ENCODE measurements at regions not wholly inside any gene's neighbourhood (a gene's known extent, or its start where the extent isn't known, plus 50 kb on each side); places are given as distances from the start of the nearest gene placed in this dataset.

DNA sequence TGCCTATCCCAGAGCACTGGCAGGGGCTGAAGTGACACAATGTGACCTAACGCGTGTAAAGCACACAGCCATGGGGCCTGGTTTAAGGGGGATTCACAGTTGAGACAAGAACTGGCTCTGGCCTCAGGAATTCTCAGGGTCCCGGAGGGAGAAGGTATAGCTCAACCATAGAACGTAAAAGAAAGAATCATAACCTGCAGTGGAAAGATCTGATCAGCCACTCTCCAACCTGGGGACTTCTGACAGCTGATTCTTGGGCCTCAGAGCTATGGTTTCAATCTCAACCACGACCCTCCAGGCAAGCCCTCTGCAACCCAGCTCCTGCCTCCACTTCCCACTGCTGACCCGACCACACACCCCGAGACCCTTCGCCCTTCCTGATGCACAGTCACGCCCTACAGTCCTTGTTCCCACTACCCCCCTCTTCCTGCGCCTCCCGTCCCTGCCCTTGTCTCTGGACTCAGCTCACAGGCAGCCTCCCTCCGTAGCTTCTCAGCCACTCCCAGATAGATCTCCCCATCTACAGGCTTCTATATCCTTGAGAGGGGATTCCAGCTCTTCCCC lies 245.2 kb downstream of the BUB3 start:
- no peak for DNase-seq
- Mint-ChIP-seq H3K36me3 (ENCODE audit: low read depth) (no peaks in the 10 kb centered on the region), H3K27me3 (no peaks in the 10 kb centered on the region), H3K27ac (no peak overlapping the region), H3K4me1 (no peaks in the 10 kb centered on the region), H3K9me3 (no peaks in the 10 kb centered on the region), H3K4me3 (no peak overlapping the region)
- intact Hi-C loops (cut with micrococcal nuclease), result no loop called here

DNA sequence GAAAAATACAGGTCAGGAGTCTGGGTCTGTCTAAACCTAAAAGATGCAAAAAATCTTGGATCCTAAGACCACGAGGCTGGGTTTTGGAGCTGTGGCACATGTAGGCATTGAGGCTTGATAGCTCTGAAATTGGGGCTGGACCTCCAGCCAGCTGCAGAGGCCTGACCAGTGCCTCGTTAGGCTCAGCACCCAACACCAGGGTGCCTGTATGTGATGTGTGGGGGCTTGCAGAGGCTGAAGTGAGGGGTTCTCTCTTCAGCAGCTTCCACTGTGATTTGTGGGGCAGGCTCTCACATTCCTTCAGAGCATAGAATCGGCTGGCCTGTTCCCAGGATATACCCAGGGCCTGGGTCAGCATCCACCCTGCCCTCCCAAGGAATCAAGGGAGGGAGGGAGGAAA lies 247.8 kb downstream of the BUB3 start:
- DNase-seq, result no peak
- H3K27me3 Mint-ChIP-seq, result no peaks in the 10 kb centered on the region
- H3K4me3 Mint-ChIP-seq, result no peak overlapping the region
- intact Hi-C loops (cut with micrococcal nuclease), result no loop called here
- H3K36me3 Mint-ChIP-seq (ENCODE audit: low read depth), result no peaks in the 10 kb centered on the region
- no peaks in the 10 kb centered on the region for H3K4me1 Mint-ChIP-seq
- H3K9me3 Mint-ChIP-seq, result no peaks in the 10 kb centered on the region
- H3K27ac Mint-ChIP-seq, result no peak overlapping the region

DNA sequence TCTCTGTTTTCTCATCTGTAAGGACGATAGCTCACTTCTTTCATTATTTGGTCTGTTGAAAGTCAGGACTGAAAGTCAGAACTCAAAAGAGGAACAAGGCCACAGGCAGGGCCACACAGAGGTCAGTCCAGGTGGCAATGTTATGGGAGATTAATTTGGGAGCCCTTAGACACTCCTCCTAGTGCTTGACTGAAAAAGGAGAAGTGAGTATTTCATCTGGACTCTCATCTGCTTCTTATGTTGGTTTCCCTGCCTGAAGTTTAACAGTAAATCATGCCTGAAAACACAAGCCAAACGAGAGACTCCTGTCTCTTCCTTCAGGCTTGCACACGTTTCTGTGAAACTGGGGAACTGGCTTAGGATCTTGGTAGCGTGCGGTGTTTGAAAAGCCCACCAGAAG lies 248.5 kb downstream of the BUB3 start:
- intact Hi-C loops (cut with micrococcal nuclease), result no loop called here
- H3K4me3 Mint-ChIP-seq, result no peak overlapping the region

DNA sequence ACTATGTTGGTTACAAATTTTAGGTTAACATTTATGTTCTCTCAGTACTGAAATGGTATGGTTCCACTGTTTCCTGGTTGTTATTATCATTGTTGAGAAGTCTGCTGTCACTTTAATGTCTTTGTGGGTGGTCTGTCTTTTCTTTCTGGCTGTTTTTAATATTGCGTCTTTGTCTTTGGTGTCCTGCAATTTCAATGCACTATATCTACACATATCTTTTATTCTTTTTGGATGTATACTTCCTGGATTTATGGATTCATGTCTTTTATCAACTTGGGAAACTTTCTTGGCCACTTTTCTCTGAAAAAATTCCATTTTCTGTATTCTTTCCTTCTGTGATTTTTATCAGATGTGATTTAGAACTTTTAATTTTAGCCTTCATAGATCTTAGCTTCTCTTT lies 250.2 kb downstream of the BUB3 start:
- H3K36me3 Mint-ChIP-seq (ENCODE audit: low read depth), result no peaks in the 10 kb centered on the region
- H3K4me3 Mint-ChIP-seq, result no peak overlapping the region

More for the DNA sequence above, 248.5 kb downstream of the BUB3 start:
- Mint-ChIP-seq H3K9me3 (no peaks in the 10 kb centered on the region), H3K36me3 (ENCODE audit: low read depth) (no peaks in the 10 kb centered on the region), H3K27me3 (no peaks in the 10 kb centered on the region), H3K27ac (no peak overlapping the region), H3K4me1 (no peaks in the 10 kb centered on the region)
- DNase-seq, result no peak

DNA sequence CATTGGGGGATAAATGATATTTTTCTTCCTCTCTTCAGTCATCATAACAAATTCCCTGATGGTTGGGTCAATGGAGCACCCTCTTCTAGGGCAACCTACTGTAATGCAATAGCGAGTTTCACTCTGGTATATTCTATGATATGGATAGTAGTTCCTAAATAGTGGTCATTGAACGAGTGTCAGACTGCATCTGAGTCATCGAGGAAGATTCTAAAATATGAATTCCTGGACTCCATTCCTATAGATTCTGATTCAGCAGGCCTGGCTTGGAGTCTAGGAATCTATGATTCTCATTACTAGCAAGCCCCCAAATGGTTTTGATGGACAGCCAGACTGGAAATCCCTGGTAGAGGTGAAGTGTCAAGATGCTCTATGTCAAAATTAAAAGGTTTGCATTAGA lies 254.5 kb downstream of the BUB3 start:
- Mint-ChIP-seq H3K36me3 (ENCODE audit: low read depth) (no peaks in the 10 kb centered on the region), H3K9me3 (no peaks in the 10 kb centered on the region), H3K27me3 (no peaks in the 10 kb centered on the region), H3K4me3 (no peak overlapping the region), H3K27ac (no peak overlapping the region), H3K4me1 (no peaks in the 10 kb centered on the region)
- intact Hi-C loops (cut with micrococcal nuclease), result no loop called here
- DNase-seq, result no peak

More for the DNA sequence above, 250.2 kb downstream of the BUB3 start:
- no peak for DNase-seq
- Mint-ChIP-seq H3K4me1 (no peaks in the 10 kb centered on the region), H3K27ac (no peak overlapping the region), H3K27me3 (no peaks in the 10 kb centered on the region), H3K9me3 (no peaks in the 10 kb centered on the region)
- intact Hi-C loops (cut with micrococcal nuclease), result no loop called here

DNA sequence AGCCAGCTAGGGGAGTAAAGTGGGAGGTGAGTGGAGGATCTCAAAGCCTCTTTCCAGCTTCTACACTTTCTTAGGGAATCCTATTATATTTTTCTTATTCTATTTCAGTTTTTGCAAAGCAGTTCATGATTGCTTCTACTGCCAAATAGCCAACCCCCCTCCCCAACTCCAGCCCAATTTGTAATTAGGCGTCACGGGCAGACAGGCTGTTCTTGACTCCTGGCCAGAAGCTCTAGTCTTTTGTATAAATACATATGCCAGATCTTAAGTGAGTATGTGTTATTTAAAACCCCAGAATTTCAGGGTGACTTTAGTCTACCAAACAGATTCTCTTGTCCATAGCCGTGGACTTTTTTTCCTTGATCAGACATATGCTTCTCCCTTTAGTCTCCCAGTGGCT lies 255.2 kb downstream of the BUB3 start:
- no peak overlapping the region for H3K4me3 Mint-ChIP-seq
- no peaks in the 10 kb centered on the region for H3K4me1 Mint-ChIP-seq
- H3K27me3 Mint-ChIP-seq, result no peaks in the 10 kb centered on the region
- intact Hi-C loops (cut with micrococcal nuclease), result no loop called here
- DNase-seq, result no peak
- no peaks in the 10 kb centered on the region for H3K36me3 Mint-ChIP-seq (ENCODE audit: low read depth)
- H3K27ac Mint-ChIP-seq, result no peak overlapping the region
- H3K9me3 Mint-ChIP-seq, result no peaks in the 10 kb centered on the region

DNA sequence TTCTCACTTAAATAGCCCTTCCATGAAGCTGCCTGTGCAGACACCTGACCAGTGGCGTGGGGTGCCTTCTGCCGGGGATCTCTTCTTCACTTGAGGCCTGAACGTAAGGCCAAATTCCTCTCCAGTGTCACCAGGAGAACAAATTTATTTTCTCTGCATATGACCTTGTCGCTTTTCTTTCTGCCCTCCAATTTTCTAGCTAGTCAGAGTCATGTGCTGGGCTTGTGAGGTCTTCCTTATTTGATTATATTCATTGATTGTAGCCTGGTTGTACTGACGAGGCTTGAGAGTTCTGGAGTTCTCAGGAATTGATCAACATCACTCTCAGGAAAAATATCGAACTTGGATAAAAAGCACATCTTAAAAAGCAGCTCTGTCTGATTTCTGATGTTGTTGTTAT lies 255.7 kb downstream of the BUB3 start:
- no peaks in the 10 kb centered on the region for H3K36me3 Mint-ChIP-seq (ENCODE audit: low read depth)
- H3K27me3 Mint-ChIP-seq, result no peaks in the 10 kb centered on the region
- no peak for DNase-seq
- H3K9me3 Mint-ChIP-seq, result no peaks in the 10 kb centered on the region
- H3K4me3 Mint-ChIP-seq, result no peak overlapping the region
- no peaks in the 10 kb centered on the region for H3K4me1 Mint-ChIP-seq
- H3K27ac Mint-ChIP-seq, result no peak overlapping the region
- intact Hi-C loops (cut with micrococcal nuclease), result no loop called here

DNA sequence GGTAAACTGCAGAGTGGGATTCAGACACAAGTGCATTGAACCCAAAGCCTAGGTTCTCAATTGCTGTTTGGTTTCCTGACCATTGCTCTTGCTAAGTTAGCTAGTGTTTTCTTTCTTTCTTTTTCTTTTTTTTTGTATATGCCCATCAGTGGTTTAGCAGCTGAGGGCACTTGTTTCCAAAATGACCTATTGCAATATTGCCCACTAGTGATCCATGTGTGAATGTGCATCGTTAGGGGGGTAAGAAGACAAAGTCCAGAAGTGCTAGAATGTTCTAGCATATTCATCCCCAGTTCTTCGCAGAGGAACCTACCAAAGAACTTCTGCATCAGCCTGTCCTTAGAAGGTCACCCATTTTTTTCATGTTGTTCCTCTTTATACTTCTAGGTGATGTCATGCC lies 252.8 kb upstream of the GPR26 start:
- Mint-ChIP-seq H3K4me3 (no peak overlapping the region), H3K27ac (no peak overlapping the region)

DNA sequence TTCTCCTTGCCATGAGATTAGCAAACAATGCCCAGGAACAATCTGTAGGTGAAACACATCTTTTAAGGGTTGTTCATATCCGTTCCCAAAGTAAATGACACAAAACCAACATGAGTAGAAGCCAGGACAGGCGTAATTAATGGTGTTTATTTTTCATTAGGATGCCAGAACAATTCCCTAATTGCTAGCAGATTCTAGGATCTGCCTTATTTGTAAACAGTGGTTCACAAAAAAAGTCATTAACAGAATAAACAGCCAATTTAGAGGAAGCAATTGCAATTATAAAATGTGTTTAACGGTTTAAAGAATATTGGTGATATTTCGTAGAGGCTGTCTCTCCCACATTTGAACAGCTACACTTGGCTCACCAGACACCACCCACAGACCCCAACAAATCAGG lies 250.6 kb upstream of the GPR26 start:
- H3K4me1 Mint-ChIP-seq, result no peaks in the 10 kb centered on the region
- no peak overlapping the region for H3K4me3 Mint-ChIP-seq
- H3K27me3 Mint-ChIP-seq, result peaks cover 1% of the 10 kb centered on the region
- H3K27ac Mint-ChIP-seq, result no peak overlapping the region
- H3K9me3 Mint-ChIP-seq, result no peaks in the 10 kb centered on the region
- intact Hi-C loops (cut with micrococcal nuclease), result no loop called here
- DNase-seq, result no peak
- no peaks in the 10 kb centered on the region for H3K36me3 Mint-ChIP-seq (ENCODE audit: low read depth)

More for the DNA sequence above, 252.8 kb upstream of the GPR26 start:
- intact Hi-C loops (cut with micrococcal nuclease), result no loop called here
- no peaks in the 10 kb centered on the region for H3K4me1 Mint-ChIP-seq
- H3K27me3 Mint-ChIP-seq, result peaks cover 1% of the 10 kb centered on the region
- no peaks in the 10 kb centered on the region for H3K36me3 Mint-ChIP-seq (ENCODE audit: low read depth)
- DNase-seq, result no peak
- no peaks in the 10 kb centered on the region for H3K9me3 Mint-ChIP-seq

DNA sequence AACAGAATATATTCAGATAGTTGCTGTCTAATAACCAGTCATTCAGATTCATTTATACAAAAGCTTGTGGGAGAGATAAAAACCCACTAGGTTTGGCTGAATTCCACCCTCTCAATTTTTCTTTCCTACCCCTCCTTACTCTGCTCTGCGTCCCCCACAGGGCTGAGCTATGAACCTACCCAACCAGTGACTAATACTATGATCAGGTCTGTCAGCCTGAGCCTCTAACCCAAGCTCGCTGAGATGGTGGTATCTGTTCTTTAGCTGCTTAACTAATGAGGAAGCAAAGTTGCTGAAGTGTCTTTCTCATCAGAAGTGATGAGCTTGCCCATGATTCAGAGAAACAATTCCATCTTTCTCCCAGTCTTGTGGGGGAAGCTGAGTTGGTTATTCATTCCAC lies 248.7 kb upstream of the GPR26 start:
- H3K27me3 Mint-ChIP-seq, result peaks cover 1% of the 10 kb centered on the region

DNA sequence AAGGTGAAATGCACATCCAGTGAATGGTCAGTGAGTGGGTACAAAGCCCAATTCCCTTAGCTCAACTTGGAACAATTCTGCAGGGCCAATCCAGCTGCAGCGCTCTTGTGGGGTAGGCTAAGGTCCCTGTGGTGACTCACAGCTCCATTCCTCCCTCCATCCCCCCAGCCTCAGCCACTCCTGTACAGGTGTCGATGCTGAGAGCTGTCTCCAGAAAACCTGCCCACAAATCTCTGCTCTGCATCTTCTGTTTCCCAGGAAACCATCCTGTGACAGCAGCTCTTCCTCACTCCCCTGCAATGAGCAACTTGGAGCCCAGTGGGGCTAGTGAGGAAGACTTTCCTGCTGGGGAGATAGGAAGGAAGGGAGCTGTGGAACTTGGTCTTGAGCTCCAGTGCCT lies 244.7 kb upstream of the GPR26 start:
- H3K36me3 Mint-ChIP-seq (ENCODE audit: low read depth), result no peaks in the 10 kb centered on the region
- H3K4me1 Mint-ChIP-seq, result no peaks in the 10 kb centered on the region
- no peak overlapping the region for H3K27ac Mint-ChIP-seq
- H3K9me3 Mint-ChIP-seq, result no peaks in the 10 kb centered on the region
- peaks cover 4% of the 10 kb centered on the region for H3K27me3 Mint-ChIP-seq
- H3K4me3 Mint-ChIP-seq, result no peak overlapping the region
- DNase-seq, result no peak
- intact Hi-C loops (cut with micrococcal nuclease), result no loop called here

More for the DNA sequence above, 248.7 kb upstream of the GPR26 start:
- H3K27ac Mint-ChIP-seq, result no peak overlapping the region
- H3K4me3 Mint-ChIP-seq, result no peak overlapping the region
- H3K9me3 Mint-ChIP-seq, result no peaks in the 10 kb centered on the region
- no peak for DNase-seq
- H3K4me1 Mint-ChIP-seq, result no peaks in the 10 kb centered on the region
- no peaks in the 10 kb centered on the region for H3K36me3 Mint-ChIP-seq (ENCODE audit: low read depth)
- intact Hi-C loops (cut with micrococcal nuclease), result no loop called here

DNA sequence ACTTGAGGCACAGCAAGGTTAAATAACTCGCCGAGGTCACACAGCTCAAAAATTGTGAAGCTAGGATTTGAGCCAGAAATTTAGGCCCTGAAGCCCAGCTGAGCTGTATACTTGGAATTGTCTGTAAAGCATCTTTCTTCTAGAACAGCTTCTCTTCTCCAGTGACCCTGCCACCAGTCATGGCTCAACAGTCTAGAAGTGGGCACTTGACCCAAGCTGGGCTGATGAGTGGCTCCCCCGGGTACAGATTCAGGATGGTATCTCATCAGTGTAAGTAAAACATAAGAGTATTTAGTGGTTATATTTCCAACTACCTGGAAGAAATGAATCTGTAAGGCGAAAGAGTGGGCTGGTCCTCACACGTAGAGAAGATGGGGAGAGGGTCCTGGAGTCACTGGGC lies 243.9 kb upstream of the GPR26 start:
- intact Hi-C loops (cut with micrococcal nuclease), result no loop called here
- Mint-ChIP-seq H3K4me1 (no peaks in the 10 kb centered on the region), H3K4me3 (no peak overlapping the region), H3K27ac (no peak overlapping the region), H3K27me3 (peaks cover 7% of the 10 kb centered on the region), H3K36me3 (ENCODE audit: low read depth) (no peaks in the 10 kb centered on the region), H3K9me3 (no peaks in the 10 kb centered on the region)
- DNase-seq, result no peak

DNA sequence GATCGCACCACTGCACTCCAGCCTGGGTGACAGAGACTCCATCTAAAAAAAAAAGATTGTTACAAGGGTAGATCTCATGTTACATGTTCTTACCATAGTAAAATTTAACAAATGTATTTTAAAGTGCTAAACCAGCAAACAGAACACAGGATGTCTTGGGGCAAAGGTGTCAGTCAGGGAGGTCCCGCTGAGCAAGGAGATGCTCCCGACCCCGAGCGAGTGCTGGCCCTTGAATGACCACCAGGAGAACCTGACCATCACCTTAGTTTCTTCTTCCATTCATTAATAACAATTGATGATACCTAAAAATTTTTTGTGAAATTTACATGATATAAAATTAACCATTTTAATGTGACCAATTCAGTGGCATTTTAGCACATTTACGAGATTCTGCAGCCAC lies 241.6 kb upstream of the GPR26 start:
- Mint-ChIP-seq H3K9me3 (no peaks in the 10 kb centered on the region), H3K4me3 (no peak overlapping the region), H3K4me1 (no peaks in the 10 kb centered on the region), H3K36me3 (ENCODE audit: low read depth) (no peaks in the 10 kb centered on the region), H3K27ac (no peak overlapping the region), H3K27me3 (peaks cover 7% of the 10 kb centered on the region)
- no peak for DNase-seq
- intact Hi-C loops (cut with micrococcal nuclease), result no loop called here

DNA sequence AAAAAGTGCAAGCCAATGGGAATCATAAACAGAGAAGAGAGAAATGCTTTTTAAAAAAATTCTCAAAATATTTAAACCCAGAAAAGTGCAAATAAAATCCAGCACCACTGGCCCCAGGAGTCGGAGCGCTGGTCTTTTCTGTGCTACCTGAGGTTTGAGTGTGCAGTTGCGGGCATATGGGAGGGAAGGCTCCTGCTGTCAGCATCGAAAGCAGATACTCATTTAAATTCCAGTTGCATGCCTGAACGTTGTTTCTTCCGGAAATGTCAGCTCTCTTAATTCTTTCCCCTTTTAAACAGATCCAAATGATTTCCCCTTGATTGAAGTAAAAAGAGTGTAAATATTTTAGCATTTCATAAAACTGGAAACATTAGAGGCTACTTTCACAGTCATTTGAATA lies 240.5 kb upstream of the GPR26 start:
- intact Hi-C loops (cut with micrococcal nuclease), result no loop called here
- no peak overlapping the region for H3K27ac Mint-ChIP-seq
- DNase-seq, result no peak
- no peaks in the 10 kb centered on the region for H3K9me3 Mint-ChIP-seq
- no peak overlapping the region for H3K4me3 Mint-ChIP-seq
- H3K36me3 Mint-ChIP-seq (ENCODE audit: low read depth), result no peaks in the 10 kb centered on the region
- H3K27me3 Mint-ChIP-seq, result peaks cover 7% of the 10 kb centered on the region
- no peaks in the 10 kb centered on the region for H3K4me1 Mint-ChIP-seq

DNA sequence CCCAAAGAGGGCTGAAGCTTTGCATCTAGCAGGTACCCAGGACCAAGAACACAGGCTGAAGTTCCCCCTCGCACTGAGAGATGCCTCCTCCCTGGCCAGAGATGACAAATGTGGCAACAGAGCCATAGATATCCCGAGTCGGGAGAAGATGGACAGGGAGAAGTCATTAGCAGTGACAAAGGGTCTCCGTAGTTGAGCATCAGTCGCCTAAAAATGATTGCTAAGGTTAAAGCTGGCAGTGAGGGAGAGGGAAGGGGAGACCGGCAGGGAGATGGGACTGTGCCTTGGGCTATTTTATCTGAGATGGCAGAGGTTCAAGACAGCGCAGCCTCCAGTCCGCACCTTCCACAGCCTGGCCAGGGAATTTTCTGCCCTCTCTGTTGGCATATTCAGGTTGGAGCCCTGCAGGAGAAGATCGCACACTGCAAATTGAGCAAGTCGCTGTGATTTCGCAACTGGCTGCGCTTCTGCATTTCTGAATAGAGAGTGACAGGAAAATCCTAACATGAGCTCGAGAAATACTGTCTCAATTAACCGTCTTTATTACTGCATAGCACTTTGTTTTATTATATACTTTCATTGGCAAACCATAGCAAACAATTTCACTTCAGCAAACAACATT lies 238.9 kb upstream of the GPR26 start:
- Mint-ChIP-seq H3K9me3 (no peaks in the 10 kb centered on the region), H3K27ac (no peak overlapping the region), H3K4me3 (no peak overlapping the region), H3K27me3 (peaks cover 7% of the 10 kb centered on the region), H3K4me1 (no peaks in the 10 kb centered on the region), H3K36me3 (ENCODE audit: low read depth) (no peaks in the 10 kb centered on the region)
- intact Hi-C loops (cut with micrococcal nuclease), result no loop called here
- DNase-seq, result no peak

Measured in activated CD4-positive, alpha-beta T cell treated with anti-CD3 and anti-CD28 coated beads, Interleukin-2, amount 10 ng/mL, durations not matched to agents 24 days and 14 days (primary cell).